ENCODE measurements at regions not wholly inside any gene's neighbourhood (a gene's known extent, or its start where the extent isn't known, plus 50 kb on each side); places are given as distances from the start of the nearest gene placed in this dataset.

GRCh38 chr1:22257290-22258275, 114.7 kb upstream of the WNT4 start:
- no peak overlapping the region for H3K56ac ChIP-seq (replicated peaks; ENCODE audit: insufficient read length, low read depth, low read length)
- no peak overlapping the region for H2AK5ac ChIP-seq (ENCODE audit: low read depth, low read length)
- no peak overlapping the region for H3K14ac ChIP-seq (ENCODE audit: insufficient read length)
- H3K4me1 ChIP-seq (replicated peaks in 1 of 4; ENCODE audit: control insufficient read depth in 3 of 4, insufficient read depth in 4 of 4, low read length in 3 of 4): peaks cover 2 to 24% (median 14%) of the 10 kb centered on the region in 4 experiments
- no peaks in the 10 kb centered on the region for H3K79me2 ChIP-seq (ENCODE audit: control insufficient read depth in 1 of 2, insufficient read depth in 2 of 2, low read length in 2 of 2)
- no peak overlapping the region for H3K9ac ChIP-seq (replicated peaks in 1 of 4; ENCODE audit: extremely low read depth in 1 of 4, low read depth in 3 of 4, low read length in 3 of 4)
- peaks cover 0 to 8% (median under 1%) of the 10 kb centered on the region in 4 experiments; a peak in 3 of 7 replicates for H3K27me3 ChIP-seq (replicated peaks in 1 of 4; ENCODE audit: control insufficient read depth in 3 of 4, extremely low read depth in 1 of 4, insufficient read depth in 3 of 4, low read length in 3 of 4)
- no peak overlapping the region; the same call in 1 of the 2 replicates for H2AFZ ChIP-seq (ENCODE audit: low read length)
- H2BK12ac ChIP-seq (ENCODE audit: low read depth, low read length): no peak overlapping the region
- whole genome bisulfite sequencing, 2 experiments (ENCODE audit: extremely low coverage in 1 of 2, insufficient coverage in 1 of 2, insufficient read length in 1 of 2, insufficient replicate concordance in 2 of 2, low coverage in 1 of 2, low lambda C conversion rate in 2 of 2, missing lambda C conversion rate in 1 of 2): 91% methylated on average over 32 of the region's 32 CpGs; no CpG with 5 or more reads in 1 of the 2 experiments
- H3K18ac ChIP-seq (ENCODE audit: extremely low read depth, low read length): peak overlapping the region; percentile 13; the same call in 1 of the 2 replicates
- no peak overlapping the region for H4K5ac ChIP-seq (ENCODE audit: insufficient read length, low read depth, low read length)
- DNase-seq (ENCODE audit: low read depth in 1 of 2, low spot score in 2 of 2) (no peak), FAIRE-seq (no peak)
- H3K23me2 ChIP-seq (ENCODE audit: low read depth, low read length): no peaks in the 10 kb centered on the region; the same call in 1 of the 2 replicates
- H2BK120ac ChIP-seq (replicated peaks; ENCODE audit: low read depth, low read length): peak overlapping the region; percentile 16
- H4K91ac ChIP-seq (replicated peaks; ENCODE audit: insufficient read length, low read length): no peak overlapping the region
- H2BK5ac ChIP-seq (ENCODE audit: low read depth, low read length): no peak overlapping the region
- no peak overlapping the region for H2BK20ac ChIP-seq (ENCODE audit: low read length)
- ChIA-PET POLR2A (ENCODE audit: partially characterized antibody) (interaction anchor here (0.9 to 1.4 kb wide), 2 partner anchors 10 to 12 kb away, joined by 3 to 4 read pairs; no protein-coding TSS in a partner anchor), CTCF (ENCODE audit: partially characterized antibody) (interaction anchor here (0.6 to 1.7 kb wide), 7 partner anchors 10 to 580 kb away, joined by 3 to 9 read pairs (median 5); no protein-coding TSS in a partner anchor)
- no peak overlapping the region for H3K27ac ChIP-seq (ENCODE audit: low read depth, low read length)
- no peak overlapping the region for H2BK15ac ChIP-seq (ENCODE audit: low read length)
- peak overlapping the region; percentile 62 for H4K8ac ChIP-seq (ENCODE audit: extremely low read depth, insufficient read depth, low read length)
- H3K4me3 ChIP-seq (ENCODE audit: extremely low read depth in 1 of 4, insufficient read depth in 2 of 4, low read depth in 3 of 4, low read length in 4 of 4): no peak overlapping the region
- H3K4me2 ChIP-seq (ENCODE audit: insufficient read depth in 1 of 2, low read depth in 2 of 2, low read length in 2 of 2): no peak overlapping the region
- TF ChIP-seq USF2 (IDR thresholded peaks at IDR 0.05; ENCODE audit: low read length): no peak
- TF ChIP-seq POU5F1 (IDR thresholded peaks at IDR 0.05; ENCODE audit: low read depth, low read length): no peak
- no peaks in the 10 kb centered on the region for H3K79me1 ChIP-seq (ENCODE audit: low read depth, low read length)
- no peaks in the 10 kb centered on the region for H3K9me3 ChIP-seq (ENCODE audit: insufficient read depth in 2 of 2, low read depth in 1 of 2, low read length in 1 of 2)
- H4K20me1 ChIP-seq (replicated peaks in 1 of 2; ENCODE audit: control insufficient read depth in 1 of 2, insufficient read depth in 2 of 2, low read length in 2 of 2): no peaks in the 10 kb centered on the region
- H3K4ac ChIP-seq (replicated peaks; ENCODE audit: insufficient read length, low read depth, low read length): no peak overlapping the region
- no peak overlapping the region for H3K23ac ChIP-seq (ENCODE audit: insufficient read length)
- no peaks in the 10 kb centered on the region for H3K36me3 ChIP-seq (ENCODE audit: control insufficient read depth in 2 of 4, insufficient read depth in 4 of 4, low read length in 3 of 4)

Measured in H1 (cell line).